ENCODE measurements at regions not wholly inside any gene's neighbourhood (a gene's known extent, or its start where the extent isn't known, plus 50 kb on each side); places are given as distances from the start of the nearest gene placed in this dataset.
"Not testable (repeated sequence)": the region's sequence is repeated elsewhere in the genome, so short reads cannot be mapped to it uniquely, and the experiment has no call there.

GRCh38 chr14:30373053-30373452 lies 185.9 kb upstream of the G2E3 start:
- intact Hi-C loops (cut with DNase I, micrococcal nuclease) = loop anchor here in 1 of 2 donors (10.0 kb wide), 1 partner anchor 152 kb away; no protein-coding TSS in a partner anchor
- DNase-seq = no peak
- ATAC-seq = no peak

GRCh38 chr14:30373526-30373925 lies 185.4 kb upstream of the G2E3 start:
- DNase-seq = no peak
- intact Hi-C loops (cut with DNase I, micrococcal nuclease) = loop anchor here in 1 of 2 donors (10.0 kb wide), 1 partner anchor 151 kb away; no protein-coding TSS in a partner anchor
- ATAC-seq = no peak

GRCh38 chr14:30375296-30375892 lies 183.6 kb upstream of the G2E3 start:
- intact Hi-C loops (cut with DNase I, micrococcal nuclease) = loop anchor here in 1 of 2 donors (10.0 kb wide), 1 partner anchor 149 kb away; no protein-coding TSS in a partner anchor

GRCh38 chr14:30381861-30382480 lies 177.0 kb upstream of the G2E3 start:
- no peak for ATAC-seq
- no peak for DNase-seq
- intact Hi-C loops (cut with DNase I, micrococcal nuclease) = no loop called here

More at GRCh38 chr14:30375296-30375892, 183.6 kb upstream of the G2E3 start:
- ATAC-seq (peak; percentile 88), DNase-seq (peak; percentile 30 to 67)

- ATAC-seq (no peak), DNase-seq (no peak)
- intact Hi-C loops (cut with DNase I, micrococcal nuclease) = no loop called here
These were observed 173.0 kb upstream of the G2E3 start for GRCh38 chr14:30385925-30386324.

- DNase-seq (no peak), ATAC-seq (no peak)
- intact Hi-C loops (cut with DNase I, micrococcal nuclease) = no loop called here
These were observed 171.1 kb upstream of the G2E3 start for GRCh38 chr14:30387871-30388270.

GRCh38 chr14:30389134-30389876 lies 169.7 kb upstream of the G2E3 start:
- no peak for DNase-seq
- intact Hi-C loops (cut with DNase I, micrococcal nuclease) = no loop called here
- no peak for ATAC-seq

- ATAC-seq (no peak), DNase-seq (no peak)
- intact Hi-C loops (cut with DNase I, micrococcal nuclease) = no loop called here
These were observed 169.0 kb upstream of the G2E3 start for GRCh38 chr14:30389877-30390385.

GRCh38 chr14:30395065-30395464 lies 163.9 kb upstream of the G2E3 start:
- intact Hi-C loops (cut with DNase I, micrococcal nuclease) = no loop called here
- no peak for ATAC-seq
- DNase-seq = no peak

GRCh38 chr14:30402846-30403245 lies 156.1 kb upstream of the G2E3 start:
- ATAC-seq (no peak), DNase-seq (no peak)
- intact Hi-C loops (cut with DNase I, micrococcal nuclease) = no loop called here

GRCh38 chr14:30403791-30404190 lies 155.2 kb upstream of the G2E3 start:
- no peak for ATAC-seq
- intact Hi-C loops (cut with DNase I, micrococcal nuclease) = no loop called here
- DNase-seq = no peak

GRCh38 chr14:30409508-30410015 lies 149.4 kb upstream of the G2E3 start:
- not testable (repeated sequence) for ATAC-seq

GRCh38 chr14:30410986-30411385 lies 148.0 kb upstream of the G2E3 start:
- ATAC-seq (no peak), DNase-seq (no peak)
- intact Hi-C loops (cut with DNase I, micrococcal nuclease) = no loop called here

More at GRCh38 chr14:30409508-30410015, 149.4 kb upstream of the G2E3 start:
- DNase-seq; intact Hi-C loops (cut with DNase I, micrococcal nuclease): not testable (repeated sequence)

GRCh38 chr14:30413184-30413583 lies 145.8 kb upstream of the G2E3 start:
- ATAC-seq, DNase-seq: not testable (repeated sequence)

GRCh38 chr14:30417121-30417520 lies 141.8 kb upstream of the G2E3 start:
- DNase-seq (no peak), ATAC-seq (no peak)
- intact Hi-C loops (cut with DNase I, micrococcal nuclease) = no loop called here

More at GRCh38 chr14:30413184-30413583, 145.8 kb upstream of the G2E3 start:
- intact Hi-C loops (cut with DNase I, micrococcal nuclease) = not testable (repeated sequence)

- intact Hi-C loops (cut with DNase I, micrococcal nuclease) = no loop called here
- ATAC-seq (no peak), DNase-seq (no peak)
These were observed 141.0 kb upstream of the G2E3 start for GRCh38 chr14:30417999-30418398.

GRCh38 chr14:30419037-30419436 lies 139.9 kb upstream of the G2E3 start:
- no peak for DNase-seq
- intact Hi-C loops (cut with DNase I, micrococcal nuclease) = no loop called here
- no peak for ATAC-seq

GRCh38 chr14:30420515-30420914 lies 138.4 kb upstream of the G2E3 start:
- intact Hi-C loops (cut with DNase I, micrococcal nuclease) = no loop called here
- DNase-seq (no peak), ATAC-seq (no peak)

GRCh38 chr14:30426463-30426862 lies 132.5 kb upstream of the G2E3 start:
- intact Hi-C loops (cut with DNase I, micrococcal nuclease) = no loop called here
- DNase-seq (no peak), ATAC-seq (no peak)
